Endothelial cell of umbilical vein (primary cell): ENCODE measurements at regions not wholly inside any gene's neighbourhood (a gene's known extent, or its start where the extent isn't known, plus 50 kb on each side); places are given as distances from the start of the nearest gene placed in this dataset.
"Not testable (repeated sequence)": the region's sequence is repeated elsewhere in the genome, so short reads cannot be mapped to it uniquely, and the experiment has no call there.

Source experiments
- BruUV-seq: library from RNA; stranded (reverse); fragments of 400-500 nt; replicated peaks from 2 replicates; lab custom pipeline; 2021; lab: Mats Ljungman, UMichigan
- CTCF ChIA-PET: fragments of 300-600, 350-600 bp; sonication (Branson Sonifier 250); formaldehyde crosslinking; loops from one replicate; lab custom pipeline; 2021; ENCODE audit warnings: antibody characterized with exemption, inconsistent platforms; lab: Charles Lee
- POLR2A ChIA-PET: fragments of 300-600, 350-600 bp; sonication (Branson Sonifier 250); formaldehyde crosslinking; loops from one replicate; lab custom pipeline; 2021; ENCODE audit warnings: antibody characterized with exemption, inconsistent platforms; lab: Charles Lee
- DNase-seq: peaks from one replicate; pipeline ENCODE4 v3.0.0-alpha.2; 2011; ENCODE audit warnings: low read depth, low spot score
- FAIRE-seq: peaks from 2 replicates; lab custom pipeline; 2011; peaks lifted over from hg19 to GRCh38; lab: Jason Lieb, UNC
- H2AFZ ChIP-seq: 2 replicates; pipeline ENCODE4 v1.6.0; 2012; ENCODE audit warnings: low read depth, low read length, control low read depth, inconsistent platforms
- H3K27ac ChIP-seq: 2 replicates; pipeline ENCODE4 v1.5.1; 2011; ENCODE audit warnings: low read depth, mild to moderate bottlenecking, control low read depth, low read length, moderate library complexity; ENCODE audit not compliant: insufficient read depth
- H3K27me3 ChIP-seq, 2 experiments: 2 replicates each; pipeline versions ENCODE4 v1.6.0 to v1.6.1; 2011; ENCODE audit warnings: low read length in 2 of 2, mixed read lengths in 1 of 2; ENCODE audit not compliant: control insufficient read depth in 2 of 2, insufficient read depth in 2 of 2
- H3K36me3 ChIP-seq, 2 experiments: 2 replicates in 1 of 2; 3 replicates in 1 of 2; pipeline ENCODE4 v1.5.1; 2011; ENCODE audit warnings: low read length in 2 of 2, mild to moderate bottlenecking in 1 of 2, moderate library complexity in 1 of 2; ENCODE audit not compliant: control insufficient read depth in 2 of 2, insufficient read depth in 2 of 2; ENCODE audit errors: extremely low read depth in 1 of 2
- H3K4me1 ChIP-seq: 3 replicates; pipeline ENCODE4 v1.5.1; 2011; ENCODE audit warnings: mild to moderate bottlenecking, low read length; ENCODE audit not compliant: control insufficient read depth, insufficient read depth; ENCODE audit errors: extremely low read depth
- H3K4me2 ChIP-seq: 2 replicates; pipeline ENCODE4 v1.6.1; 2011; ENCODE audit warnings: low read length, control low read depth, mixed read lengths; ENCODE audit not compliant: insufficient read depth
- H3K4me3 ChIP-seq, 3 experiments: fragments of 200-600 bp in 1 of 3; sonication (generic), shearing (Covaris generic) in 1 of 3; replicated peaks in 1 of 3; 2 replicates each; pipeline ENCODE4 v1.5.1; 2011 to 2016; ENCODE audit warnings: control low read depth in 3 of 3, low read length in 3 of 3, mild to moderate bottlenecking in 2 of 3, inconsistent platforms in 1 of 3, low read depth in 1 of 3, moderate library complexity in 1 of 3; ENCODE audit not compliant: insufficient read depth in 1 of 3
- H3K79me2 ChIP-seq: 2 replicates; pipeline ENCODE4 v1.6.0; 2012; ENCODE audit warnings: low read length, inconsistent platforms; ENCODE audit not compliant: control insufficient read depth, insufficient read depth
- H3K9ac ChIP-seq: replicated peaks from 2 replicates; pipeline ENCODE3; 2011; ENCODE audit warnings: low read length, control low read depth; ENCODE audit not compliant: insufficient read depth; ENCODE audit errors: extremely low read depth
- H3K9me1 ChIP-seq: replicated peaks from 3 replicates; pipeline ENCODE4 v1.6.0; 2011; ENCODE audit warnings: mild to moderate bottlenecking, low read length; ENCODE audit not compliant: control insufficient read depth, insufficient read depth; ENCODE audit errors: extremely low read depth
- H3K9me3 ChIP-seq: replicated peaks from 2 replicates; pipeline ENCODE4 v1.5.1; 2012; ENCODE audit warnings: low read length, inconsistent platforms; ENCODE audit not compliant: control insufficient read depth, insufficient read depth
- H4K20me1 ChIP-seq: replicated peaks from 2 replicates; pipeline ENCODE3; 2011; ENCODE audit warnings: mild to moderate bottlenecking, low read length; ENCODE audit not compliant: control insufficient read depth, insufficient read depth; ENCODE audit errors: extremely low read depth
- dilution Hi-C: fragments of 300-500 bp; cut with MboI; formaldehyde crosslinking; loops from one replicate; pipeline ENCODE4 v1.15.0; 2019; ENCODE audit warnings: low sequenced_read_pairs; ENCODE audit not compliant: extremely low pct_ligation_motif_present
- intact Hi-C: fragments of 100-400 bp; cut with micrococcal nuclease; formaldehyde crosslinking; loops from one replicate; pipeline ENCODE4 v1.10.0; 2022

- H3K36me3 ChIP-seq, H3K27ac ChIP-seq, dilution Hi-C loops, H3K4me3 ChIP-seq, DNase-seq, H2AFZ ChIP-seq, H3K4me1 ChIP-seq, H3K9me1 ChIP-seq, H4K20me1 ChIP-seq, FAIRE-seq, POLR2A ChIA-PET, H3K27me3 ChIP-seq, CTCF ChIA-PET, BruUV-seq, H3K4me2 ChIP-seq, intact Hi-C loops, H3K79me2 ChIP-seq, H3K9ac ChIP-seq, H3K9me3 ChIP-seq: not testable (repeated sequence)
Measured at GRCh38 chr6:58008001-58008335, 690.5 kb downstream of the PRIM2 start.

- H3K4me1 ChIP-seq, CTCF ChIA-PET, dilution Hi-C loops, H3K27me3 ChIP-seq, H3K79me2 ChIP-seq, intact Hi-C loops, H3K4me2 ChIP-seq, H3K4me3 ChIP-seq, H3K27ac ChIP-seq, BruUV-seq, H3K9me3 ChIP-seq, H3K9me1 ChIP-seq, DNase-seq, FAIRE-seq, H3K36me3 ChIP-seq, POLR2A ChIA-PET, H2AFZ ChIP-seq, H4K20me1 ChIP-seq, H3K9ac ChIP-seq: not testable (repeated sequence)
Measured at GRCh38 chr6:58011954-58012600, 694.6 kb downstream of the PRIM2 start.

- H3K9ac ChIP-seq = not testable (repeated sequence)
Measured at GRCh38 chr6:58016614-58017013, 699.2 kb downstream of the PRIM2 start.

GRCh38 chr6:58028188-58028587 lies 710.8 kb downstream of the PRIM2 start:
- H3K27ac ChIP-seq, DNase-seq, CTCF ChIA-PET, H3K4me1 ChIP-seq, H3K4me2 ChIP-seq, H3K27me3 ChIP-seq, FAIRE-seq, BruUV-seq, H3K9me3 ChIP-seq, H3K9me1 ChIP-seq, H2AFZ ChIP-seq, H4K20me1 ChIP-seq, POLR2A ChIA-PET, dilution Hi-C loops, intact Hi-C loops, H3K79me2 ChIP-seq, H3K4me3 ChIP-seq, H3K9ac ChIP-seq, H3K36me3 ChIP-seq: not testable (repeated sequence)

More at GRCh38 chr6:58016614-58017013, 699.2 kb downstream of the PRIM2 start:
- H4K20me1 ChIP-seq, H2AFZ ChIP-seq, H3K4me1 ChIP-seq, BruUV-seq, H3K27ac ChIP-seq, dilution Hi-C loops, H3K36me3 ChIP-seq, H3K9me3 ChIP-seq, POLR2A ChIA-PET, CTCF ChIA-PET, H3K4me2 ChIP-seq, H3K9me1 ChIP-seq, DNase-seq, H3K79me2 ChIP-seq, FAIRE-seq, H3K4me3 ChIP-seq, H3K27me3 ChIP-seq, intact Hi-C loops: not testable (repeated sequence)
